ENCODE measurements at regions not wholly inside any gene's neighbourhood (a gene's known extent, or its start where the extent isn't known, plus 50 kb on each side); places are given as distances from the start of the nearest gene placed in this dataset.

- DNase-seq (ENCODE audit: low spot score) (no peak), ATAC-seq (no peak), FAIRE-seq (no peak)
- TF ChIP-seq ZNF556 (CRISPR knock-in tag; IDR thresholded peaks at IDR 0.05; ENCODE audit: borderline replicate concordance): no peak
- TF ChIP-seq ZNF572 (CRISPR knock-in tag; IDR thresholded peaks at IDR 0.05): no peak
- TF ChIP-seq ZNF260 (CRISPR knock-in tag; IDR thresholded peaks at IDR 0.05; ENCODE audit: borderline replicate concordance, low read depth): no peak
- no peak for TF ChIP-seq KDM1A (CRISPR knock-in tag; IDR thresholded peaks at IDR 0.05)
- TF ChIP-seq, protein P1, sequence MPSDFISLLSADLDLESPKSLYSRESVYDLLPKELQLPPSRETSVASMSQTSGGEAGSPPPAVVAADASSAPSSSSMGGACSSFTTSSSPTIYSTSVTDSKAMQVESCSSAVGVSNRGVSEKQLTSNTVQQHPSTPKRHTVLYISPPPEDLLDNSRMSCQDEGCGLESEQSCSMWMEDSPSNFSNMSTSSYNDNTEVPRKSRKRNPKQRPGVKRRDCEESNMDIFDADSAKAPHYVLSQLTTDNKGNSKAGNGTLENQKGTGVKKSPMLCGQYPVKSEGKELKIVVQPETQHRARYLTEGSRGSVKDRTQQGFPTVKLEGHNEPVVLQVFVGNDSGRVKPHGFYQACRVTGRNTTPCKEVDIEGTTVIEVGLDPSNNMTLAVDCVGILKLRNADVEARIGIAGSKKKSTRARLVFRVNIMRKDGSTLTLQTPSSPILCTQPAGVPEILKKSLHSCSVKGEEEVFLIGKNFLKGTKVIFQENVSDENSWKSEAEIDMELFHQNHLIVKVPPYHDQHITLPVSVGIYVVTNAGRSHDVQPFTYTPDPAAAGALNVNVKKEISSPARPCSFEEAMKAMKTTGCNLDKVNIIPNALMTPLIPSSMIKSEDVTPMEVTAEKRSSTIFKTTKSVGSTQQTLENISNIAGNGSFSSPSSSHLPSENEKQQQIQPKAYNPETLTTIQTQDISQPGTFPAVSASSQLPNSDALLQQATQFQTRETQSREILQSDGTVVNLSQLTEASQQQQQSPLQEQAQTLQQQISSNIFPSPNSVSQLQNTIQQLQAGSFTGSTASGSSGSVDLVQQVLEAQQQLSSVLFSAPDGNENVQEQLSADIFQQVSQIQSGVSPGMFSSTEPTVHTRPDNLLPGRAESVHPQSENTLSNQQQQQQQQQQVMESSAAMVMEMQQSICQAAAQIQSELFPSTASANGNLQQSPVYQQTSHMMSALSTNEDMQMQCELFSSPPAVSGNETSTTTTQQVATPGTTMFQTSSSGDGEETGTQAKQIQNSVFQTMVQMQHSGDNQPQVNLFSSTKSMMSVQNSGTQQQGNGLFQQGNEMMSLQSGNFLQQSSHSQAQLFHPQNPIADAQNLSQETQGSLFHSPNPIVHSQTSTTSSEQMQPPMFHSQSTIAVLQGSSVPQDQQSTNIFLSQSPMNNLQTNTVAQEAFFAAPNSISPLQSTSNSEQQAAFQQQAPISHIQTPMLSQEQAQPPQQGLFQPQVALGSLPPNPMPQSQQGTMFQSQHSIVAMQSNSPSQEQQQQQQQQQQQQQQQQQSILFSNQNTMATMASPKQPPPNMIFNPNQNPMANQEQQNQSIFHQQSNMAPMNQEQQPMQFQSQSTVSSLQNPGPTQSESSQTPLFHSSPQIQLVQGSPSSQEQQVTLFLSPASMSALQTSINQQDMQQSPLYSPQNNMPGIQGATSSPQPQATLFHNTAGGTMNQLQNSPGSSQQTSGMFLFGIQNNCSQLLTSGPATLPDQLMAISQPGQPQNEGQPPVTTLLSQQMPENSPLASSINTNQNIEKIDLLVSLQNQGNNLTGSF (CRISPR knock-in tag; IDR thresholded peaks at IDR 0.05): no peak
- TF ChIP-seq CBX5 (CRISPR knock-in tag; IDR thresholded peaks at IDR 0.05; ENCODE audit: borderline replicate concordance): no peak
- no peak for TF ChIP-seq KLF6 (CRISPR knock-in tag; IDR thresholded peaks at IDR 0.05)
- TF ChIP-seq ZNF367 (CRISPR knock-in tag; IDR thresholded peaks at IDR 0.05; ENCODE audit: borderline replicate concordance): no peak
- no peak for TF ChIP-seq FOXA1 (IDR thresholded peaks at IDR 0.05)
- no peak for TF ChIP-seq FOXA1 (CRISPR knock-in tag; IDR thresholded peaks at IDR 0.05)
- TF ChIP-seq HCFC1 (IDR thresholded peaks at IDR 0.05; ENCODE audit: low read depth, low read length): no peak
- no peak for TF ChIP-seq ZNF781 (CRISPR knock-in tag; IDR thresholded peaks at IDR 0.05; ENCODE audit: borderline replicate concordance, not compliant biosample characterization)
- TF ChIP-seq ELF3 (CRISPR knock-in tag; IDR thresholded peaks at IDR 0.05): no peak
- no peak for TF ChIP-seq PPARG (CRISPR knock-in tag; conservative IDR thresholded peaks at IDR 0.05)
- TF ChIP-seq ARID2 (CRISPR knock-in tag; IDR thresholded peaks at IDR 0.05; ENCODE audit: borderline replicate concordance): no peak
- TF ChIP-seq ZNF644 (CRISPR knock-in tag; IDR thresholded peaks at IDR 0.05; ENCODE audit: low read depth): no peak
- TF ChIP-seq U2AF2 (IDR thresholded peaks at IDR 0.05; ENCODE audit: low read depth, low read length): no peak
- TF ChIP-seq PAWR (CRISPR knock-in tag; IDR thresholded peaks at IDR 0.05; ENCODE audit: borderline replicate concordance): no peak
- Histone ChIP-seq H3K9ac (ENCODE audit: insufficient read depth, low read depth, low read length) (no peak overlapping the region), H3K9me3 (ENCODE audit: low read length) (no peaks in the 10 kb centered on the region), H3K4me3 (replicated peaks in 1 of 3; ENCODE audit: insufficient read depth in 1 of 3, low read depth in 2 of 3, low read length in 3 of 3) (no peak overlapping the region), H3K27me3 (ENCODE audit: control insufficient read depth in 1 of 2, insufficient read depth in 2 of 2, low read length in 2 of 2) (no peaks in the 10 kb centered on the region), H3K27ac (ENCODE audit: extremely low read length, insufficient read depth, low read length) (no peak overlapping the region), H3K4me2 (ENCODE audit: low read depth, low read length) (no peak overlapping the region), H3K79me2 (ENCODE audit: insufficient read depth, low read length) (no peaks in the 10 kb centered on the region), H3K36me3 (replicated peaks in 1 of 2; ENCODE audit: control insufficient read depth in 1 of 2, insufficient read depth in 2 of 2, low read length in 2 of 2) (no peaks in the 10 kb centered on the region), H4K20me1 (ENCODE audit: insufficient read depth, low read length) (no peaks in the 10 kb centered on the region), H2AFZ (ENCODE audit: low read length) (no peak overlapping the region), H3K4me1 (ENCODE audit: insufficient read depth, low read length) (no peaks in the 10 kb centered on the region)
- CTCF ChIA-PET (ENCODE audit: low intra/inter-chr PET ratio, low total read pairs): no interaction called here
- intact Hi-C loops (cut with micrococcal nuclease; ENCODE audit: unreplicated experiment): loop anchor here (10.0 kb wide), 1 partner anchor 713 kb away; no protein-coding TSS in a partner anchor
- POLR2A ChIA-PET: no interaction called here
- in situ Hi-C loops (cut with HindIII; ENCODE audit: extremely low pct_ligation_motif_present, low pct_unique_long_range_greater_than_20kb): loop anchor here (25.0 kb wide), 1 partner anchor 690 kb away; no protein-coding TSS in a partner anchor
- no TSS peak for BruUV-seq (replicated peaks)
- 35% methylated on average over 4 of the region's 4 CpGs for WGBS (ENCODE audit: low lambda C conversion rate)
Measured at GRCh38 chr7:127501817-127502216, 83.6 kb downstream of the GCC1 start.
